GM21717 (cell line): ENCODE measurements at regions not wholly inside any gene's neighbourhood (a gene's known extent, or its start where the extent isn't known, plus 50 kb on each side); places are given as distances from the start of the nearest gene placed in this dataset.

Experiments
- ATAC-seq: cut with Tn5 transposase; IDR thresholded peaks from one replicate; pipeline ENCODE4 v1.9.1; 2021; ENCODE audit warnings: mild to moderate bottlenecking, moderate library complexity; ENCODE audit not compliant: unreplicated experiment

DNA sequence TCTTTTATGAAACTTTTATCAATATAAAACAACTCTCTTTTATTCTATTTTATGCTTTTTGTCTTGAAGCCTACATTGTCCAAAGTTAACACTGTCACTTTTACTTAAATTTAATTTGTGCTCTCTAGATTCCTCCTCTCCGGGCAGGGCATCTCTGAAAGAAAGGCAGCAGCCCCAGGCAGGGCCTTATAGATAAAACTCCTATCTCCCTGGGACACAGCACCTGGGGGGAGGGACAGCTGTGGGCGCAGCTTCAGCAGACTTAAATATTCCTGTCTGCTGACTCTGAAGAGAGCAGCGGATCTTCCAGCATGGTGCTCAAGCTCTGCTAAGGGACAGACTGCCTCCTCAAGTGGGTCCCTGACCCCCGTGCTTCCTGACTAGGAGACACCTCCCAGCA is 447.7 kb upstream of the FANCL start:
- no peak for ATAC-seq

DNA sequence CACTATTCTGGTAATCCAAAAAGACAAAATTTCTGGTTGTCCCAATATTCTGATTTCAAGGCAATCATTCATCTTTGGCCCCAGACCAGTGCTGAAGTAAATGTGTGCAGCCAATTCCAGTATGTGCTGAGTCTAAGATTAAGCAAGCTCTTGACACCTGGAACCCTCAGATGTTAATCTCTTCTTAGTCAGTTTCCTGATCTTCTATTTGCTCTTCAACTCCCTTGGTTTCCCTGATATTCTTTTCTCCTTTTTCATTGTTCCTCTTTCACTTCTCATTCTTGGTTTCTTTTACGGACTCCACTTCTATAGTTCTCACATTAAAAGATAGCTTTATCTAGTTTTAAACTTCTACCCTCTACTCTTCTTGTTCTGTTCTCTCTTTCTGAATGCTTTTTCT is 445.7 kb upstream of the FANCL start:
- no peak for ATAC-seq

DNA sequence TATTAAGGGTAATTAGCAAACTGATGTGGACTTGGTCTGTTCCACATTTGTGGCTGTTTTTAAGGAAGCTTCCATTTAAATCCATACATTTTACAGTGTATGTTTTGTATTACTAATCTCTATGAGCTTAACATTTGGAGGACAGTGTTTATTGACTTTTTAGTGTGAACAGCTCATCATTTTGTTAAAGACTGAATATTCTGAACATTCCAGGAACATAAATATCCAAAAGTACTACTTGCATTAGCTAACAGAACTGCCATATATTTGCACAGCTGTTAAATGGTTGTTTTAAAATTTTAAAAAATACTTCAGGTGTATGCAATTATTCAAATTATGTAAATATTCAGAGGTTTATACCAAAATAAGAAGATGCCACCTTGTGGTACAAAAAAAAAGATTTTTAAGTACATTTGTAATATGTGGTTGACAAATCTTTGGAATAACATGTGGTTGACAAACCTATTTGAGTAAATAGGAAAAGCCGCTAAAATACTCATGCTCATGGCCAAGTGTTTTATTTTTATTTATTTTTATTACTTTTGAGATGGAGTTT is 439.7 kb upstream of the FANCL start:
- ATAC-seq: no peak

- no peak for ATAC-seq
These were observed 436.6 kb upstream of the FANCL start for GRCh38 chr2:58677748-58678147.

DNA sequence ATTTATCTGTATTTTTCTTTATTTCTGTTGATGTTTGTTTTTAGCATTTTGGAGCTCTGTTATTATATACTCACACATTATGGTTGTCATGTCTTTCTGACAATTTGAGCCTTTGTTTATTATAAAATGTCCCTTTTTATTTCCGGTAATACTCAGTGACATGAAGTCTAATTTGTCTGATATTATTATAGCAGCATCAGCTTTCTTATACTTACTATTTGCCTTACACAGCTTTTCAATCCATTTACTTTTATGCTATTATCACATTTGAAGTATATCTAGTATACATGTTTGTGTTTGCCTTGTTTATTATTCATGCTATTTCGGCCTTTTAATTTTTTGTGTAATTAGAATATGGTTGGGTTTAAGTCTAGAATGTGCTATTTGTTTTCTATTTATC is 430.6 kb upstream of the FANCL start:
- ATAC-seq: no peak

DNA sequence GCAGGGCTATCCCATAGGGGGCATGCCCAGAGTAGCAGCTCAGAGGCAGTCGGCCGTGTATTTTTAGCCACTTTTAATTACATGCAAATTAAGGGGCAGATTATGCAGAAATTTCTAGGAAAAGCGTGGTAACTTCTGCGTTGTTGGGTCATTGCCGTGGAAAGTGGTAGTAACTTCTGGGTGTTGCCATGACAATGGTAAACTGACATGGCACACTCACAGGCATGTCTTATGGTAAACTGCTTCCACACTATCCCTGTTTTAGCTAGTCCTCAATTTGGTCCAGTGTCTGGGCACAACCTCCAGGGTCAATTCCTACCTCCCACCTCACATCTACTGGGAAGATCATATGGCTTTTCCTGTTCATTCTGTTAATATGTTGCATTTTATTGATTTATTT is 428.9 kb upstream of the FANCL start:
- ATAC-seq: no peak

DNA sequence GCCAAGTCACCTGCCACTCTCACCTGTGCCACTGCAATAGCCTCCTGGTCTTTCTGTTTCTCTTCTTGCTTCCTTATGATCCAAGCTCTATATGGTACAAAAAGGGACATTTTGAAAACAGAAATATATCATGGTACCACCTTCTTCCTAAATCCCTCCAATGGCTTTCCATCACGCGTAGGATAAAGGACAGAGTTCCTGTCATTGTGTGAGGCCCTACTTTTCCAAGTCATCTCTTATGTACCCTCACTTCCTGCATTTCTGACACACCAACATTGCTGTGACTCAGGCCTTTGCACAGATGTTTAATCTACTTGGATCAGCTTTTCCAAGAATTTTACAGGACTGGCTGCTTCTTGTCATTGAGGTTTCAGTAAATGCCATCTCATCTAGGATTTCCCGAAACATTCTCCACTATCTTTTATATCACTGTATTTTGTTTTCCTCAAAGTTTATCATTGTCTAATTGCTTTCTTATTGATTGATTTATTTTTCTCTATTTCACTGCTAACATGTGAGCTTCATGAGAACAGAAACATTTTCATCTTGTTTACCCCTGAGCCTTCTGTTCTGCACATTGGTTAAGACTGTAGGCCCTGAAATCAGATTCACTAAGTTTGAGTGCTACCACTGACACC is 426.1 kb upstream of the FANCL start:
- ATAC-seq: no peak

- no peak for ATAC-seq
These were observed 425.3 kb upstream of the FANCL start for GRCh38 chr2:58666323-58666970.

DNA sequence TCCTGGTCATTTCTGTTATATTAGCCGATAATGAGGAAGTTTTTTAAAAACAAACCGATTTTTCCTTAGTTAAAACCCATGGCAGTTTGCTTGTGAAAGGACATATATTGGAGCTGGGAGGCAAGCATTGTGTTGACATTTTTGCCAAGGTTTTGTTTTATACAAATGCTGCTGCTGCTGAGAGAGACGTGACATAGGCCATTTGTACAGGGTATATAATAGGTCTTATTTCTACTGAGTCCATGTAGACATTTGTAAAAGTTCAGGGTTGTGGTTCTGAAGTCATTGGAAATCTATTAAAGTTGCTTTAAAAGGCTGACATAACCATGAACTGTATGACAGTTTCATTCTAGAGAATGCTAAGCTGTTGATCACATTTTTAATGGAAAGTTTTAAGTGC is 424.0 kb upstream of the FANCL start:
- no peak for ATAC-seq

DNA sequence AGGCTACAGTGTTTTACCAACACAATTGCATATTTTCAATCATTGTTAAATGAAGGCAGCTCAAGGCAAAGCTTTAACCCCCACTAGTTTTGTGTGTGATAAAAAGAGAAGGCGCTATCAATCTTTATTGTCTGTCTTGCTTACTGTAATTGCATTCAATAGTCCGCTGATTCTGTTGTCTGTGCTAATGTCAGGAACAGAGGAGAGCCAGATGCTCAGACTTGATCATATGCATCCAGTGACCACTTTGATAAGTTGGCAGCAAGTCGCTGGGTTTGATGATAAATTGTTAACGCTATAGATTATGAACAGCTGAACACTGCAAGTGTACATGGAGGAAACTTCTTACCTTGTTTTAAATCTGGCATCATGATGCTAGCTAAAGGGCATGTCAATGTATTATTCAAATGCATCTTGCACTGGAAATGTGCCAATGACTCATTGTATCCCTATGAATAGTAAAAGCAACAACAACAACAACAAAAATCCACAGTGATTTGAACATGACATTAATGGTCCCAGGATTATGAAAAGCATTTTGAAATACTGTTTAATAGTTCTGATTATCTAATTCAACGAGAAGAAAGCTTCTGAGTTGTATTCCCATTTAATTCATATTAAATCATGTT is 423.5 kb upstream of the FANCL start:
- ATAC-seq: no peak

GRCh38 chr2:58660046-58660445 is 418.9 kb upstream of the FANCL start:
- no peak for ATAC-seq

GRCh38 chr2:58655152-58655551 is 414.0 kb upstream of the FANCL start:
- no peak for ATAC-seq

DNA sequence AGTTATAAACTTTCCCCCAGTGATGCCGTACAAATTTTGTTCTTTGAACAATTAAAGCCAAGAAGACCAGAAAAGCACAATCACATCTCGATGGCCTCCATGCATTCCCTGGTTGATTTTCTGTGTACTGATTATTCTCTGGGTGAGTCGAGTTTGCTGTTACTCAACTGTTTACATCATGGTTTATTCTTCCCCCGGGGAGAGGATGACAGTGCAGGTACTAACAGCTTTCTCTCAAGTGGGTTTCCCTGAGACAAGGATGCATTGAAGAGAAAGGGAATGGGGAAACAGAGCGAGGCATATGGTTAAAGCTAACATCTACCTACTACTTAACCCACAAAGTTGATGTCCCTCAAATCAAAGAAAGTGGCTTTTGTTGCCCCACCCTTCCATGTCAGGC is 410.8 kb upstream of the FANCL start:
- no peak for ATAC-seq

GRCh38 chr2:58650781-58651180 is 409.7 kb upstream of the FANCL start:
- ATAC-seq: no peak

GRCh38 chr2:58649756-58650155 is 408.6 kb upstream of the FANCL start:
- no peak for ATAC-seq

GRCh38 chr2:58645017-58645416 is 403.9 kb upstream of the FANCL start:
- no peak for ATAC-seq

GRCh38 chr2:58644451-58644850 is 403.3 kb upstream of the FANCL start:
- ATAC-seq: no peak

- ATAC-seq: no peak
These were observed 399.9 kb upstream of the FANCL start for GRCh38 chr2:58641001-58641400.

GRCh38 chr2:58640042-58640441 is 398.9 kb upstream of the FANCL start:
- ATAC-seq: no peak

GRCh38 chr2:58638256-58638805 is 397.2 kb upstream of the FANCL start:
- no peak for ATAC-seq

DNA sequence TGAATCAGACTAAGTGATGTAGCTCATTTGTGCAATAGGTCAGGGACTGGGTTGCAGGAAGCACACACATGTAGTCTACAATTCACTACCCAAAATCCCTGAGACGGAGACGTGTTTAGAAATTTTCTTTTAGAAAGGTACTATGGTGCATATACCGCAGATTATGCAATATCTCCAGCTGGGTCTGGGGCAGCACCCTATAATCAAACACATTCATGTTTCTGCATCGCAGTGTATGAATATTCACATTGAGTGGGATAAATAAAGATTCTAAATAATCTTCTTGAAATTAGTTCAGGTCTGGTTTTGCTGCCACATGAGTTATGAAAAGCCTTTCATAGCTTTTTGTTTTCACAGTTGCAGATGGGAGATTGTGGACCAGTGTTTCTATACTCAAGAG is 395.7 kb upstream of the FANCL start:
- ATAC-seq: no peak

- no peak for ATAC-seq
These were observed 394.8 kb upstream of the FANCL start for GRCh38 chr2:58635801-58636375.
